ENCODE measurements at regions not wholly inside any gene's neighbourhood (a gene's known extent, or its start where the extent isn't known, plus 50 kb on each side); places are given as distances from the start of the nearest gene placed in this dataset.
A peak's percentile ranks its signal among the peaks of the same experiment; 100 is the strongest.

- Mint-ChIP-seq H3K9me3 (peaks cover 6% of the 10 kb centered on the region), H3K36me3 (no peaks in the 10 kb centered on the region), H3K4me1 (ENCODE audit: low read depth) (no peaks in the 10 kb centered on the region), H3K4me3 (no peak overlapping the region), H3K27ac (no peak overlapping the region), H3K27me3 (no peaks in the 10 kb centered on the region)
- POLR2A ChIA-PET: no interaction called here
- intact Hi-C loops (cut with micrococcal nuclease): no loop called here
- CTCF ChIA-PET: no interaction called here
- no peak for DNase-seq
These were observed 886.5 kb downstream of the SLITRK6 start for GRCh38 chr13:84912720-84913119.

- POLR2A ChIA-PET: no interaction called here
- intact Hi-C loops (cut with micrococcal nuclease): no loop called here
These were observed 888.8 kb downstream of the SLITRK6 start for GRCh38 chr13:84910423-84910822.

GRCh38 chr13:84903391-84903790, 895.8 kb downstream of the SLITRK6 start:
- no peaks in the 10 kb centered on the region for H3K9me3 Mint-ChIP-seq
- no peaks in the 10 kb centered on the region for H3K4me1 Mint-ChIP-seq (ENCODE audit: low read depth)
- CTCF ChIA-PET: no interaction called here
- intact Hi-C loops (cut with micrococcal nuclease): no loop called here
- H3K36me3 Mint-ChIP-seq: no peaks in the 10 kb centered on the region
- no peak for DNase-seq
- H3K4me3 Mint-ChIP-seq: no peak overlapping the region
- H3K27ac Mint-ChIP-seq: no peak overlapping the region
- POLR2A ChIA-PET: no interaction called here
- no peaks in the 10 kb centered on the region for H3K27me3 Mint-ChIP-seq

More at GRCh38 chr13:84910423-84910822, 888.8 kb downstream of the SLITRK6 start:
- Mint-ChIP-seq H3K4me1 (ENCODE audit: low read depth) (no peaks in the 10 kb centered on the region), H3K4me3 (no peak overlapping the region), H3K36me3 (no peaks in the 10 kb centered on the region), H3K27me3 (no peaks in the 10 kb centered on the region), H3K9me3 (peaks cover 6% of the 10 kb centered on the region), H3K27ac (no peak overlapping the region)
- CTCF ChIA-PET: no interaction called here
- no peak for DNase-seq

DNA sequence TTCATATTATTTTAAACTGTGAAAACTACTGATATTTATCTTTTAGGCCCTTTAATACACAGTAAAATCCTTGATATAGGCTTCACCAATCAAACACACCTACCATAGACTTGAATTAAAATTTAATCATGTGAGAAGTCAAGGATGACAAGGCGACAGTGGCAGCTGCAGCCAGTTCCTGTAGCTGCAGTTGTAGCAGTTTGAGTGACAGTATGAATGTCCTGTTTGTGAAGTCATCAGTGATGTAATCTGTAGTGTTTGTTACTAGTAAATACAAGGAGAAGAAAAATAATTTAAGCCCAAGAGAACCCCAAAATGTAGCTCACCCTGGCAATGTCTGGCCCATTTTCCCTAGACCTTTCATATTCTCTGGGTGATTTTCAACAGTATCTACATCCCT, 897.0 kb downstream of the SLITRK6 start:
- no peak for DNase-seq
- H3K4me1 Mint-ChIP-seq (ENCODE audit: low read depth): no peaks in the 10 kb centered on the region
- no peak overlapping the region for H3K4me3 Mint-ChIP-seq
- H3K36me3 Mint-ChIP-seq: no peaks in the 10 kb centered on the region
- CTCF ChIA-PET: no interaction called here
- H3K27me3 Mint-ChIP-seq: no peaks in the 10 kb centered on the region
- H3K27ac Mint-ChIP-seq: no peak overlapping the region
- intact Hi-C loops (cut with micrococcal nuclease): no loop called here
- no peaks in the 10 kb centered on the region for H3K9me3 Mint-ChIP-seq
- POLR2A ChIA-PET: no interaction called here

- H3K9me3 Mint-ChIP-seq: no peaks in the 10 kb centered on the region
- H3K27ac Mint-ChIP-seq: no peak overlapping the region
- H3K4me3 Mint-ChIP-seq: no peak overlapping the region
- POLR2A ChIA-PET: no interaction called here
- intact Hi-C loops (cut with micrococcal nuclease): loop anchor here (1.0 kb wide), 2 partner anchors 910 to 932 kb away; no protein-coding TSS in a partner anchor
- DNase-seq: peak; percentile 47
- H3K36me3 Mint-ChIP-seq: no peaks in the 10 kb centered on the region
- CTCF ChIA-PET: interaction anchor here (0.6 to 1.0 kb wide), 3 partner anchors 29 to 932 kb away, joined by 3 to 6 read pairs (median 4); no protein-coding TSS in a partner anchor
- no peaks in the 10 kb centered on the region for H3K27me3 Mint-ChIP-seq
- H3K4me1 Mint-ChIP-seq (ENCODE audit: low read depth): no peaks in the 10 kb centered on the region
These were observed 903.1 kb downstream of the SLITRK6 start for GRCh38 chr13:84896128-84896527.

- Mint-ChIP-seq H3K4me1 (ENCODE audit: low read depth) (no peaks in the 10 kb centered on the region), H3K4me3 (no peak overlapping the region), H3K27ac (no peak overlapping the region), H3K9me3 (no peaks in the 10 kb centered on the region), H3K27me3 (no peaks in the 10 kb centered on the region), H3K36me3 (no peaks in the 10 kb centered on the region)
- DNase-seq: no peak
- CTCF ChIA-PET: no interaction called here
- intact Hi-C loops (cut with micrococcal nuclease): no loop called here
- POLR2A ChIA-PET: no interaction called here
These were observed 904.5 kb downstream of the SLITRK6 start for GRCh38 chr13:84894749-84895148.

GRCh38 chr13:84885868-84886267, 913.4 kb downstream of the SLITRK6 start:
- Mint-ChIP-seq H3K4me3 (no peak overlapping the region), H3K27me3 (no peaks in the 10 kb centered on the region), H3K4me1 (ENCODE audit: low read depth) (no peaks in the 10 kb centered on the region), H3K9me3 (no peaks in the 10 kb centered on the region), H3K27ac (no peak overlapping the region), H3K36me3 (no peaks in the 10 kb centered on the region)
- intact Hi-C loops (cut with micrococcal nuclease): no loop called here
- CTCF ChIA-PET: no interaction called here
- no peak for DNase-seq
- POLR2A ChIA-PET: no interaction called here

DNA sequence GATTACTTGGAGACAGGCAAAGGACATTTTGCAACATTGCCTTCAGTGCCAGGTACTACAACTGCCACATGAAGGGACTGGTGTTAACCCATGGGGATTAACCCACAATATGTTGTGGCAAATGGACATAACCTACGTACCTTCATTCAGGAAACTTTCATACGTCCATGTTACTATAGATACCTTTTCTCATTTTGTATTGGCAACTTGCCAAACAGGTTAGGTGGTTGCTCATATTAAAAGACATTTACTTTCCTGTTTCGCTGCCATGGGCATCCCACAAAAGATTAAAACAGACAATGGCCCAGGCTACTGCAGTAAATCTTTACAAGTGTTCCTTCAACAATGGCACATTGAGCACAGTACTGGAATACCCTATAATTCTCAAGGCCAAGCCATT, 925.3 kb downstream of the SLITRK6 start:
- Mint-ChIP-seq H3K27me3 (no peaks in the 10 kb centered on the region), H3K27ac (no peak overlapping the region), H3K36me3 (no peaks in the 10 kb centered on the region), H3K4me3 (no peak overlapping the region), H3K9me3 (peaks cover 5% of the 10 kb centered on the region), H3K4me1 (ENCODE audit: low read depth) (no peaks in the 10 kb centered on the region)
- ChIA-PET POLR2A (no interaction called here), CTCF (no interaction called here)
- DNase-seq: no peak
- intact Hi-C loops (cut with micrococcal nuclease): no loop called here

- Mint-ChIP-seq H3K36me3 (no peaks in the 10 kb centered on the region), H3K4me3 (no peak overlapping the region), H3K4me1 (ENCODE audit: low read depth) (no peaks in the 10 kb centered on the region), H3K27ac (no peak overlapping the region), H3K9me3 (no peaks in the 10 kb centered on the region), H3K27me3 (no peaks in the 10 kb centered on the region)
- ChIA-PET POLR2A (no interaction called here), CTCF (no interaction called here)
- DNase-seq: no peak
- intact Hi-C loops (cut with micrococcal nuclease): no loop called here
These were observed 929.0 kb downstream of the SLITRK6 start for GRCh38 chr13:84870190-84870589.

GRCh38 chr13:84867246-84867645, 932.0 kb downstream of the SLITRK6 start:
- Mint-ChIP-seq H3K36me3 (no peaks in the 10 kb centered on the region), H3K27me3 (no peaks in the 10 kb centered on the region), H3K4me3 (no peak overlapping the region), H3K27ac (no peak overlapping the region), H3K4me1 (ENCODE audit: low read depth) (no peaks in the 10 kb centered on the region), H3K9me3 (no peaks in the 10 kb centered on the region)
- ChIA-PET POLR2A (no interaction called here), CTCF (no interaction called here)
- intact Hi-C loops (cut with micrococcal nuclease): no loop called here
- no peak for DNase-seq

- CTCF ChIA-PET: no interaction called here
- Mint-ChIP-seq H3K36me3 (no peaks in the 10 kb centered on the region), H3K4me3 (no peak overlapping the region), H3K27ac (no peak overlapping the region), H3K9me3 (no peaks in the 10 kb centered on the region), H3K27me3 (no peaks in the 10 kb centered on the region), H3K4me1 (ENCODE audit: low read depth) (no peaks in the 10 kb centered on the region)
- intact Hi-C loops (cut with micrococcal nuclease): no loop called here
- DNase-seq: no peak
- POLR2A ChIA-PET: no interaction called here
These were observed 933.4 kb downstream of the SLITRK6 start for GRCh38 chr13:84865783-84866221.

- Mint-ChIP-seq H3K4me1 (ENCODE audit: low read depth) (no peaks in the 10 kb centered on the region), H3K4me3 (no peak overlapping the region), H3K36me3 (no peaks in the 10 kb centered on the region), H3K27ac (no peak overlapping the region), H3K9me3 (no peaks in the 10 kb centered on the region), H3K27me3 (no peaks in the 10 kb centered on the region)
- ChIA-PET POLR2A (no interaction called here), CTCF (no interaction called here)
- DNase-seq: no peak
- intact Hi-C loops (cut with micrococcal nuclease): no loop called here
These were observed 934.9 kb downstream of the SLITRK6 start for GRCh38 chr13:84864341-84864740.

GRCh38 chr13:84847107-84847506, 952.1 kb downstream of the SLITRK6 start:
- H3K4me3 Mint-ChIP-seq: no peak overlapping the region
- no peaks in the 10 kb centered on the region for H3K4me1 Mint-ChIP-seq (ENCODE audit: low read depth)
- no peaks in the 10 kb centered on the region for H3K9me3 Mint-ChIP-seq
- DNase-seq: no peak
- H3K27me3 Mint-ChIP-seq: no peaks in the 10 kb centered on the region
- CTCF ChIA-PET: no interaction called here
- intact Hi-C loops (cut with micrococcal nuclease): no loop called here
- H3K36me3 Mint-ChIP-seq: no peaks in the 10 kb centered on the region
- H3K27ac Mint-ChIP-seq: no peak overlapping the region
- POLR2A ChIA-PET: no interaction called here
